ENCODE measurements at regions not wholly inside any gene's neighbourhood (a gene's known extent, or its start where the extent isn't known, plus 50 kb on each side); places are given as distances from the start of the nearest gene placed in this dataset.

- no peak for TF ChIP-seq CTCF (conservative IDR thresholded peaks at IDR 0.05; ENCODE audit: low read length)
- no peak for TF ChIP-seq EZH2phosphoT487 (IDR thresholded peaks at IDR 0.05; ENCODE audit: borderline replicate concordance, low read depth, low read length)
These were observed 262.0 kb upstream of the ZMIZ1 start for GRCh38 chr10:78806681-78807221.

All from OCI-LY7 (cell line).